D341Med (cell line): ENCODE measurements at regions not wholly inside any gene's neighbourhood (a gene's known extent, or its start where the extent isn't known, plus 50 kb on each side); places are given as distances from the start of the nearest gene placed in this dataset.

Experiments used
- DNase-seq: peaks from one replicate; pipeline ENCODE4 v3.0.0; 2012; ENCODE audit warnings: low spot score

DNA sequence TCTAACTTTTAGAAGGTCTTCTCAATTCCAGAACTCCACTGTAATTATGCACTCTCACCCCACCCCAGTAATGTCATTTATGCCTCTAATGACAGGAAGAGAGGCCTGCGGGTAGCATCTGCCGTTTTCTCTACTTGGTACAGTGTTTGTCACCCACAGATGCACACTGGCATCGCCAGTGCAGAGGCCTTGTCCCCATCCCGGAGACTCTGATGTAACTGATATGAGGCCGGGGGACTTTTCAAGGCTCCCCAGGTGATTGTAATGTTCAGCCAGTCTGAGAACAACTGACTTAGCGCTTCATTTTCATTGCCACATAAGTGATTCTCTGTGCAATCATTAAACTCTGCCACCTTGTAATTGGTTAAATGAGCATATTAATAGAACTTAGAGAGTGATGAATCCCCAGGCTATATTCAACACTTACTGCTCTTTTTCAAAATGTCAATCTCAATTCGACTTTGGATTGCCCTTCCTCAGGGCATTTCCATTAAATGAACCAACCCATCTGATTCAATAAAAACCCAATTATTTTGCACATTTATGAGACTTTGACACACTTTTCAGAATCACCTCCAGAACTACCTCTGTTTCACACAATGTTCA lies 113.2 kb downstream of the HERPUD2 start:
- DNase-seq, result no peak

- no peak for DNase-seq
Measured at GRCh38 chr7:35576031-35576573, 118.8 kb downstream of the HERPUD2 start.

DNA sequence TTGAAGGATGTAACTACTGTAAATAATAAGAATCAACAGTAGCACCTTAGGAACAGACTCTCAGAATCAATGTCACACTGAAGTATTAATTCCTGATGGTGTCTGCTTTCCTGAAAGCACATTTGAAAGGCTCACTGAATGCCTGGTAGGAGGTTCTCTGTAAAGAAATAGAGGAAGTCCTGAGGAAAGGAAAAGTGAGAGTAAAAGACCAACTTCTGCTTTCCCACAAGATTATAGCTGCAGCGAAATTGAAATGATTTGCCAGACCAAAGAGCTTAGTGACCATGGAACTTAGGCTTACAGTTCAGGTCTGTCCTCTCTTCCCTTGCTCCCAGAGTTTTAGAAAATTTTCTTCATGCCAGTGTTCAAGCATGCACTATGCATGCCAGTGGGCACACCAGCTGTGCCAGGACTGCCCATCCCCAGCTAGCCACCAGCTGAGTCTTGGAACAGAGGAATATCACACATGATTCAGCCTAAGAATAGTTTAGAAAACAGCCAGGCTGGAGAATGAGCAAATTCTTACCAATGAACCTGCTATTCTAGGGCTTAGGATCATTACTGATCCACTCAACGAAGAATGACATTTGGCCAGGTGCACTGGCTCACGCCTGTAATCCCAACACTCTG lies 123.2 kb downstream of the HERPUD2 start:
- no peak for DNase-seq

GRCh38 chr7:35570937-35571336 lies 124.0 kb downstream of the HERPUD2 start:
- DNase-seq, result no peak

DNA sequence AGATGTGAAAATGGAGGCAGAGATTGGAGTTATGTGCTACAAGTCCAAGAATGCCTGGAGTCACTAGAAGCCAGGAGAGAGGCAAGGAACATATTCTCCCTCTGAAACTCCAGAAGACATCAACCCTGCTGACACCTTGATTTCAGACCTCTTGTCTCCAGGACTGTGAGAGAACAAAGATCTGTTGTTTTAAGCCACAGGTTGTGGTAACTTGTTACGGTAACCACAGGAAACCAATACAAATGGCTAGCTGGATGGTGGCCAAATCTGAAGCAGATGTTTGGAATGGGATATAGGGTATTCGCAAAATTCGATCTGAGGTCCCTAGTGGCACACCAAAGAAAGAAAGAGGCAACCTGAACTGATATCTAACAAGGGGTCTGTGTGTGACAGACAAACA lies 129.0 kb downstream of the HERPUD2 start:
- DNase-seq, result no peak

GRCh38 chr7:35558841-35559240 lies 136.1 kb downstream of the HERPUD2 start:
- DNase-seq, result no peak

DNA sequence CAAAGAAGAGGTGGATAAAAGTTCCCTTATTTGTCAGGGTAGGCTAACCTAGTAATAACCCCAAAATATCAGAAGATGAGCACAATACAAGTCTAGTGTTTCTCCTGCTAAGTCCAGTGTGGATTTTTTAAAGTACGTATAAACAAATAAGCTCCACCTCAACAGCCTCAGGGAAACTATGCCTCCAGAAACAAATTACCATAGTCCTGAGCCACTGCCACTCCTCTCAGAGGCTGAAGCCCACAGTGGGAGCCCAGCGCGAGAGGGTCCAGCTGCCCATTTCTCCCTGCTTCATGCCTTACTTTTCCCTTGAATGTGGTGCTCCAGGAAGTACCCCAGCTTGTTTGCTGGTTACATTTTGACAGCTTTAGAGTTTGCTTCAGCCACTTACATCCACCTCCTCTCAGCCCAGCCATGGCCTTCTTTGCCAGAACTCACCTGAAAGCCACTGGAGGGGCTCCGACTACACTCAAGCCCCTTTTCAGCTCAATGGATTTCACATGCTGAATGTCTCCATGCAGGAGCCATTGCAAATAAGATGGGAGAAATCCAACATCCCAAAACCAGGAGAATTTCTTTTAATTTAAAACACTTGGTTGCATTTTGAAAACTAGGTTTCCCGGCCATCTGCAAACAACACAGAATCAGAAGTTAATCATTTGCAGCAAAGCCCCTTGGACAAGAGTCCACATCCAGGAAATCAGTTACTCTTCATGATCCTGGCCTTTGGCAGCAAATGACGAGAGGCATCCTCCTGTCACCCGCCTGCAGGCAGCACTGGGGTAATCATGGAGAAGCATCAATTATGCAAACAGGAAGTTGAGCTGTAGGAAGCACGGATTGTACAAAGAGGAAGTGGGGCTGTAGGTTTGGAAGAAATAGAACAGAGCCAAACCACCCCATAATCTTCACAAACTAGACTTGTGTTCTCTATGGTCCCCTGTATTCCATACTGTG lies 138.1 kb downstream of the HERPUD2 start:
- no peak for DNase-seq

DNA sequence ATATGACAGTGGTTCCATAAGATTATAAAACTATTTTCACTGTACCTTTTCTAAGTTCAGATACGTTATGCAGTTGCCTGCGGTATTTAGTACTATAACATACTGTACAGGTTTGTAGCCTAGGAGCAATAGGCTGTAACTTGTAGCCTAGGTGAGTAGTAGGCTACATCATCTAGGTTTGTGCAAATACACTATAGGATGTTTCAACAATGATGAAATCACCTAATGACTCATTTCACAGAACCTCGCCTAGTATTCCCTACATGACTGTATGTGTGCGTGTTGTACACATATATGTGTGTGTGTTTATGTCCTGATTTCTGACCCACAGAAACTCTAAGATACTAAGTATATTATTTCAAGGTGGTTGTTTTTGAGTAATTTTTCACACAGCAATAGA lies 139.0 kb downstream of the HERPUD2 start:
- no peak for DNase-seq

DNA sequence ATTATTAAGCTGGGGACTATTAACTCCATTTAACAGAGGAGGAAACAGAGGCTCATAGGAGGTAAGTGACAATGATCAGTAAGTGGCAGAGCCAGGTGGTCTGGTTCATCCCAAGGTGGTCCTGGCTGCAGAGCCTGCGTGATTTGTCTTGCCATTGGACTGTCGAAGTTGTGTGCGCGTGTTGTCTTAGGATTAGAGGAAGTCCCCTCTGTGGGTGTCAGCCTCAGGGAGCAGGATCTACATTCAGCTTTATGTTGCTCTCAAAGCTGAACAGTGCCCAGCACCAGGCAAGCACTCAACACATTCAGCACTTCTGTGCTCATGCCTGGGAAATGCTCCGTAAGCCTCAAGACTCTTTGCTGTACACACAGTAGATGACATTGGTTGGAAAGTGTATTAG lies 139.5 kb downstream of the HERPUD2 start:
- no peak for DNase-seq

DNA sequence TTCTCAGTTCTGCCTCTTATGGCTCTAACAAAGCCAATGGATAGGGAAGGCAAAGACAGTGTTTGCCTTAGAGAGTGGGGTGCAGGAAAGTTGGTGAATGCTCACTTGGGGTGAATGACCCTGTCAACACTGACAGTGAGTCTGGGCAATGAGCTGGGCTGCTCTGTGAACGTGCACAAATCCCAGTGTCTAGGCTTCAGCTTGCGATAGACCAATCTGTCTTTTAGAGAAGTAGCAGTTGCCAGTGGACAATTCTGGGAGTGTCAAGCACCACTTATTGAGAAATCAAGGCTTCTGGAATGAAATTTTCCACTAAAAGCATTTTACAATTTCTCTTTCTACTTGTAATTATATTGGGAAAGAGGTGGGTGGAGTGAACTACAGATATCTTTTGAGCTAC lies 141.4 kb downstream of the HERPUD2 start:
- no peak for DNase-seq

GRCh38 chr7:35552691-35553090 lies 142.2 kb downstream of the HERPUD2 start:
- no peak for DNase-seq

DNA sequence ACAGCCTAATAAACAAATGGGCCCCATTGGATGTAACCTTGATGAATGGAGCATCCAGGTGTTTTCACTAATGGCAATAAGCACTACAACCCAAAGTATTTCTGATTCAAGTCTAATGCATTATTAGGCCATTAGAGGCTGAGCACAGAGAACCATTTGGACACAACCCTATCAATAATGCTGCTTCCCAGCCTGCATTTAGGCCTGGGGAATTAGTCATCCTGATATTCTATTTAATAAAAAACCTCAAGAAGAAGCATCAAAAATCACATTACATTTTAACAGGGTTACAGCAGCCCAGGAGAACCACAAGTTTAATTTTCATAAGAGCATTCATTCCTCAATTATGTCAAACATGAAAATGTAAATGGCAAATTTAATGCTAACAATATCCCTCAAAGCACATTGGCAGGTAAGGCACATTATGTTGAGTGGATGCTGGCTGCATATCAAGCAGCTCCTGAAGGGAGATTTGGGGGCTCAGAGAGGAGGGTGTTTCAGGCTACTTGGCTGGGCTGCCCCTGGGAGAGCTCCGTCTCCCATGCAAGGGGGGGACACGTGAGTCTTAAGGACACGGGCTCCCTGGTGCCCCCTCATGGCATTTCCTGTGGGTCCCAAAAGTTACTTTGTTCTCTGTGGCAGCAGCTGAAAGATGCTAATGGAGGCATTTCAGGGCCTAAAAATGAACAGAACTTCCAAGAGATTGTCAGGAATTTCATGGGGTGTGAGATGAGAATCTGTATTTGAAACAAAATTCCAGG lies 143.4 kb downstream of the HERPUD2 start:
- DNase-seq, result no peak

- DNase-seq, result no peak
Measured at GRCh38 chr7:35550831-35551230, 144.1 kb downstream of the HERPUD2 start.

GRCh38 chr7:35549781-35550180 lies 145.2 kb downstream of the HERPUD2 start:
- DNase-seq, result no peak

- no peak for DNase-seq
Measured at GRCh38 chr7:35548291-35548690, 146.6 kb downstream of the HERPUD2 start.

- no peak for DNase-seq
Measured at GRCh38 chr7:35546691-35547429, 148.1 kb downstream of the HERPUD2 start.

- no peak for DNase-seq
Measured at GRCh38 chr7:35545831-35546230, 149.1 kb downstream of the HERPUD2 start.

DNA sequence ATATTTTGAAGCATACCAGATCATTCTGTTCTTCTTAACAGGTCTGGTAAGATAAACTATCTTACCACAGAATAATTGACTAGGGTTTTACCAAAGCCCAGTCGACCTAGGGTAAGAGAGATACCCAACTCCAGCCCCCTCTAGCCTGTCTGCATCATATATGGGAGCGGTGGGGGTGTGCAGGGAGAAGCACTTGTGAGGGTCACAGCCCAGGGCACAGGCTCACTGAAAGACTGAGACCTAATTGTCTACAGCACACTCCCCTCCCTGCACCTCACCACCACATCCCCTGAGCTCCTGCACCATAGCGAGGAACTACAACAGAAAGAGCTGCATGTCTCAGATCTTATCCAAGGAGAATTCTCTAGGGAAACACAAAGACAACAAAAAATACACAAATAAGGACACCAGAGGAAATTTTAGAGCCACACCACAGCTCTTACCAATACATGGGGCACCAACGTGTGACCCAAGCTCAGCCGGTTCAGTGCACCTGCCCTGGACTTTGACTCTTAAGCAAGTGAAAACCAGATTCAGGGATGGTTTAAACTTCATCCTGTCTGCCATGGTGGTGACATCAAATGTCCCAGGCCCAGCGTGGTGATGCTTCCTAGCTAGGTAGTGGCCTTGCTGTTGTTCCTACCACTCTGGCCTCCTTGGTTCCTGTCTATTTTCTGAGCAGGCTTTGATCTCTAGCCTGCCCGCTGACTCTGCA lies 150.8 kb downstream of the HERPUD2 start:
- DNase-seq, result no peak

DNA sequence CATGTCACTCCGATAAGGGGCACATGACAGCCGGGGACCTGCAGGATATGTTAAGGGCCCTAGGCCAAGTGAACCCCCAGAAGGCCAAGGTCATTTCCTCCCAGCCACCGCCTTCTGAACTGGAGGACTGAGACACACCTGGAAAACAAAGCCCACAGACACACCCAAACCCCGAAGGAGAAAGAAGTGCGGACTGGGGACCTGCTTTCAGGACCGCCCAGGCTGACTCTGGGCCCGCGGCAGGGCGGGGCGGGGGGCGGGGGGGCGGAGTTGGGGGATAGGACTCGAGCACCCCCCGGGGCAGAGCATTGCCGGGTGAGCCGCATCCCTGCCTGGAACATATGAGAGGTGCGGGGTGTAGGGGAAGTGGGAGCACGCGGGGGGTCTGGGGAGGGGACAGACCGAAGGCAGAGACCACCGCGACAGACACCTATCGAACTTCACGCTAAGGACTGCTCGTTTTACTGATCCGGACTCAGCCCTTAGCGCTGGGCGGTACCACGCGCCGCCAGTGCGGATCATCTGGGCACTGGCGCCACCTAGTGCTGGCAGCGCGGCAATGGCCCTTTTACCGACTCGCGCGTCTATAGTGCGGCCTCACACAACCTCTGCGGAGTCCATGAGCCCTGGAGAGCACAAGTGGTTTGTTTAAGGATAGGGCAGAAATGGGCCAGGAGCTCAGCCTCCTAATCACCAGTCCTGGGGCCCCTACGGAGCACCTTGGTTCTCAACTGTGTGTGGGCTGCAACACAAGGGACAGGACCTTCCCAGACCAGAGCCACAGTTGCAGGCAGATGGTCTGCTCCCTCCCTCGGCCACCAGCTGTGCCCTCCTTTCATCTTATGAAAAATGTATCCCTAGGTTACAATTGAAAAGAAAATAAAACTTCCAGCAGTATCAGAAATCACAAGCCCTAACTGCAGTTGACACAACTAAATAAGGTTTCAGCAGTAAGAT lies 157.6 kb downstream of the HERPUD2 start:
- peak; percentile 91 for DNase-seq
